ENCODE measurements at regions not wholly inside any gene's neighbourhood (a gene's known extent, or its start where the extent isn't known, plus 50 kb on each side); places are given as distances from the start of the nearest gene placed in this dataset.

DNA sequence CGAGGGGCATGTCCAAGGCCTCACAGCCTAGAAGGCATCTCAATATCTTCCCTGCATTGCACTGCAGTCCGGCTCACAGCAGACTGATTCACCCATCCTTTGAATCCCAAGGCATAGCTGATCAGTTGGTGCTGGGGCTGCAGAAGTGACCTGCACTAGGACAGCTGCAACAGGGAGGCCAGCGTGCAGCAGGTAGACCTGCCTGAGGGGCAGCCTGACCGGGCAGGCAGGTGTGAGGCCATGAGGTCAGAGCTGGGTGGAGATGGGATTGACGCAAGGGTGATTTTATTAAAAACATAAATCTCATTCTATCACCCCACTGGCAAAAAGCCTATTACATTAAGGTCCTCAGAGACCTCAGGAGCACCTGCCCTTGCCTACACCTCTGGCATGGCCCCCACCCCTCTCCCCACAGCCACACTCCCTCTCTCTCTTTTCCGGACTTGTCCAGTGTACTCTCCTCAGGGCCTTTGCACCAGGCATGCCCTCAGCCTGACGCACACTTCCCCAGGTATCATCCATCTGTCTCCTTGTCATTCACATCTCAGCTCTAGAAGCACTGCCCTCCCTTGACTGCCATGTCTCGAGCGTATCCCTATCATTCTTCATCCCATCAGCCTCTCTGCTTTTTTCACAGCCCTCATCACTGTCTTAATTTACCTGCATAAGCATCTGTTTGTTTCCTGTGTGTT, 63.5 kb upstream of the WIPF1 start:
- no peaks in the 10 kb centered on the region for H3K9me3 ChIP-seq (ENCODE audit: control insufficient read depth, low read length)
- H3K27me3 ChIP-seq (replicated peaks; ENCODE audit: control insufficient read depth, insufficient read depth, low read length, poor library complexity, severe bottlenecking), result no peaks in the 10 kb centered on the region
- H3K4me3 ChIP-seq (ENCODE audit: insufficient read depth, low read depth, low read length, poor library complexity, severe bottlenecking), result no peak overlapping the region
- no peaks in the 10 kb centered on the region for H3K4me1 ChIP-seq (ENCODE audit: control insufficient read depth, insufficient read depth, low read length, poor library complexity, severe bottlenecking)
- DNase-seq, result no peak
- no peaks in the 10 kb centered on the region for H3K36me3 ChIP-seq (ENCODE audit: control insufficient read depth, insufficient read depth, low read length)
- H3K27ac ChIP-seq (ENCODE audit: insufficient read depth, low read length, poor library complexity, severe bottlenecking), result no peak overlapping the region

DNA sequence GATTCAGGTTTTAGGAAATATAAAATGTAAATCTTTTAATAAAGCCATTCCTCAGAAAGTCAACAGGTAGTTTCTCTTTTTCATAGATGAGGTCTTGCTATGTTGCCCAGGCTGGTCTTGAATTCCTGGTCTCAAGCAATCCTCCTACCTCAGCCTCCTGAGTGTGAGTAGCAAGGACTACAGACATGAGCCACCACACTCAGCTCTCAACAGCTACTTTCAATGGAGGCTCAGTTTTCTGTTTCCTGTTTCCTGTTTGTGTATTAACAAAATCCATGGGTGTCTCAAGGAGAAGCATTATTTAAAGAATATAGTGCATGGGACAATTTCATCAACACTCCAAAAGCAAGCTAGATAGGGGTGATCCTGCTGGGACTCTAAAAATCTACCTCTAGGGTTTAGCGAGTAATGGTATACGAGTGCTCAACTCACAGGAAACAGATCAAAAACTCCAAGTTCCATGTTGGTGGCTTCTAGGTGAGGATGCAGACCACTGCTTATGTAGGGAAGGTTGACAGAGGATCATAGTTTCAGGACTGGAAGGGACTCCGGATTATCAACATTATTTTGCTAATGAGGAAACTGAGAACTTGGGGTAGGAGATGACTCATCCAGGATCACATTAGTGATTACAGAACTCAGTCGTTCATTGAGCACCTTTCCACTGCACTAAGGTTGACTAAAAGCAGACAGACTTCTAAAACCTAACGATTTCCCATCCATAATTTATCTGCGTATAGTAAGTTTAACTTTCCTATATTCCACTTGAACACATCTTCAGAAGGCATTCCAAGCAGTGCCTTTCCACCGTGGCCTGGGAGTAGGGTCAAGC, 61.7 kb upstream of the WIPF1 start:
- H3K27me3 ChIP-seq (replicated peaks; ENCODE audit: control insufficient read depth, insufficient read depth, low read length, poor library complexity, severe bottlenecking), result no peaks in the 10 kb centered on the region
- H3K27ac ChIP-seq (ENCODE audit: insufficient read depth, low read length, poor library complexity, severe bottlenecking), result no peak overlapping the region
- no peaks in the 10 kb centered on the region for H3K36me3 ChIP-seq (ENCODE audit: control insufficient read depth, insufficient read depth, low read length)
- no peaks in the 10 kb centered on the region for H3K4me1 ChIP-seq (ENCODE audit: control insufficient read depth, insufficient read depth, low read length, poor library complexity, severe bottlenecking)
- H3K9me3 ChIP-seq (ENCODE audit: control insufficient read depth, low read length), result no peaks in the 10 kb centered on the region
- H3K4me3 ChIP-seq (ENCODE audit: insufficient read depth, low read depth, low read length, poor library complexity, severe bottlenecking), result no peak overlapping the region
- no peak for DNase-seq

DNA sequence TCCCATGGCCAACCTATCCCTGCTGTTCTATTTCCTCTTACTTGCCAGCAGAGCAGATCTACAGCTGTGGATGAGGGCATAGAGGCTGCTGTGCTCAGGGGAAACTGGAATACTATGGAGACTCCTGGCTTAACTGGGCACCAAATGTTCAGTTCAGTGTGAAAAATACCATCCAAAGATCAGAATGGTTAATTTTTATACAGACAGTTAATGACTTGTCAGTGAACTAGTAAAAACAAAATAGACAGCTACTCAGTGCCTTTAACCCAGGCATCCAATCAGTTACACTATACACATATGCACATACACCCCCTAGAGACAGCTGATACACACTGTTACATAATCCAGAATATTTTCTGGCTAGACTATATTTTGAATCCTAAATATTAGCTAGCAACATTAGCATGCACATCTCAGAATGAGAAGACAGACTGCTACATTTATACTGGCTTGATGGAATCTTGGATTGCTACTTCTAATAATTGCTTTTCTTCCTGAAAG, 59.1 kb upstream of the WIPF1 start:
- Histone ChIP-seq H3K9me3 (ENCODE audit: control insufficient read depth, low read length) (no peaks in the 10 kb centered on the region), H3K4me3 (ENCODE audit: insufficient read depth, low read depth, low read length, poor library complexity, severe bottlenecking) (no peak overlapping the region), H3K27me3 (replicated peaks; ENCODE audit: control insufficient read depth, insufficient read depth, low read length, poor library complexity, severe bottlenecking) (no peaks in the 10 kb centered on the region), H3K27ac (ENCODE audit: insufficient read depth, low read length, poor library complexity, severe bottlenecking) (no peak overlapping the region), H3K4me1 (ENCODE audit: control insufficient read depth, insufficient read depth, low read length, poor library complexity, severe bottlenecking) (no peaks in the 10 kb centered on the region), H3K36me3 (ENCODE audit: control insufficient read depth, insufficient read depth, low read length) (no peaks in the 10 kb centered on the region)
- no peak for DNase-seq

DNA sequence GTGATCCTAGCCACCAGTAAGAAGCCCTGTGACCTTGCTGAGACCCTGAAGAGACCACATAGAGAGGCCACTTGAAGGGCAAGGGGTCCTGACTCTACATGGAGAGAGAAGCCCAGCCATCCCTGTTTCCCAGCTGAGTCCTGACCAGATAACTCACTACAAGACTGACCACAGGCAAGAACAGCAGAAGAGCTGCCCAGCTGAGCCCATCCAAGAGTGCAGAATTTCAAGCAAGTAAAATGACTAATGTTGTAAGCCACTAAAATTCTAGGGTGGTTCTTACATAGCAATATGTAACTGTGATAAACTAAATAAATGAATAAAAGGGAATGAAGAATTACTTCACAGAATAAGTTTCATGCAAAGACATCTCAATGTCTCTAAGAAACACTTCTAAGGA, 58.4 kb upstream of the WIPF1 start:
- H3K9me3 ChIP-seq (ENCODE audit: control insufficient read depth, low read length), result no peaks in the 10 kb centered on the region
- no peak overlapping the region for H3K27ac ChIP-seq (ENCODE audit: insufficient read depth, low read length, poor library complexity, severe bottlenecking)
- H3K4me3 ChIP-seq (ENCODE audit: insufficient read depth, low read depth, low read length, poor library complexity, severe bottlenecking), result no peak overlapping the region
- H3K27me3 ChIP-seq (replicated peaks; ENCODE audit: control insufficient read depth, insufficient read depth, low read length, poor library complexity, severe bottlenecking), result no peaks in the 10 kb centered on the region
- H3K36me3 ChIP-seq (ENCODE audit: control insufficient read depth, insufficient read depth, low read length), result no peaks in the 10 kb centered on the region
- no peak for DNase-seq
- no peaks in the 10 kb centered on the region for H3K4me1 ChIP-seq (ENCODE audit: control insufficient read depth, insufficient read depth, low read length, poor library complexity, severe bottlenecking)

DNA sequence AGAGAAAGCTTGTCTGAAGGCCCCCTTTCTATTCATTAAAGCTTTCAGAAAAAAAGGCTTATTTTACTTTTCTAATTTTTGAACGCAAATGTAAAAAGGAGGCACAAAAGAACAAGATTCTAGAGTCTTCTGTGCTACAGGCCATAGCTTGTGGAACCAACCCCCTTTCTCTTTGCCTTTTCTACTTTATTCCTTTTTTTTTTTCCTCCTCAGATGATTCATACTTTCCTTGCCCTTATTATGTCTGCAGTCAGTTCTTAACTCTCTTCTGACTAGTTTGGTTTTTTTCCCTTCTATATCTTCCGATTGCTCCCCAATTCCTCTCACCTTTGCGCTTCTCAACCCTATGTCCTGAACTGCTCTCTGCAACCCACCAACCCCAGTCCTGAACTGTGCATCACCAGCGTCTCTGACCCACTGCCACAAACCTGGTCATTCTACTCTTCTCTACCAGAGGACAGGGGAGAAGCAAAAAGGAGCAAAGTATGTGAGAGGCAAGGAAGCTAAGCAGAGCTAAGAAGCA, 56.9 kb upstream of the WIPF1 start:
- Histone ChIP-seq H3K4me1 (ENCODE audit: control insufficient read depth, insufficient read depth, low read length, poor library complexity, severe bottlenecking) (no peaks in the 10 kb centered on the region), H3K27me3 (replicated peaks; ENCODE audit: control insufficient read depth, insufficient read depth, low read length, poor library complexity, severe bottlenecking) (no peaks in the 10 kb centered on the region), H3K9me3 (ENCODE audit: control insufficient read depth, low read length) (no peaks in the 10 kb centered on the region), H3K4me3 (ENCODE audit: insufficient read depth, low read depth, low read length, poor library complexity, severe bottlenecking) (no peak overlapping the region), H3K36me3 (ENCODE audit: control insufficient read depth, insufficient read depth, low read length) (no peaks in the 10 kb centered on the region), H3K27ac (ENCODE audit: insufficient read depth, low read length, poor library complexity, severe bottlenecking) (no peak overlapping the region)
- no peak for DNase-seq

DNA sequence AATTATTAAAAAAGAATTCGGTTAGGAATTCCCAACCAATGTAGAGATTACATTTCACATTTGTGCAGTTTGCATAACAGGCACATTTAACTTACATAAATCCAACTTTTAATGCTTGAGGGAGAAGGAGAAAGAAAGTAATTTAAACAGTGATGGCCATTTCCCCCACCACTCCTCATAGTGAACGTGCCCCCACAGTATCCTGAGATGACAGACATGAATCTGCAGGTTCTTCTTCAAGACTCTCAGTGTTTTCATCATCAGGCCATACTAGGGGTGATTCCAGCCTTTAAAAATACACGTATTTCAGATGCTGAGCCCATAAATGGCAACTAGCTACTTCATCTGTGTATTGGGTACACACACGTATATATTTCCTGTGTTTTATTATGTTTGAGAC, 51.3 kb upstream of the WIPF1 start:
- H3K9me3 ChIP-seq (ENCODE audit: control insufficient read depth, low read length), result no peaks in the 10 kb centered on the region
- H3K27me3 ChIP-seq (replicated peaks; ENCODE audit: control insufficient read depth, insufficient read depth, low read length, poor library complexity, severe bottlenecking), result no peaks in the 10 kb centered on the region
- no peak overlapping the region for H3K4me3 ChIP-seq (ENCODE audit: insufficient read depth, low read depth, low read length, poor library complexity, severe bottlenecking)
- DNase-seq, result no peak
- H3K27ac ChIP-seq (ENCODE audit: insufficient read depth, low read length, poor library complexity, severe bottlenecking), result no peak overlapping the region
- H3K36me3 ChIP-seq (ENCODE audit: control insufficient read depth, insufficient read depth, low read length), result no peaks in the 10 kb centered on the region
- no peaks in the 10 kb centered on the region for H3K4me1 ChIP-seq (ENCODE audit: control insufficient read depth, insufficient read depth, low read length, poor library complexity, severe bottlenecking)
